Cardiac septum (tissue), 1 donor: ENCODE measurements at regions not wholly inside any gene's neighbourhood (a gene's known extent, or its start where the extent isn't known, plus 50 kb on each side); places are given as distances from the start of the nearest gene placed in this dataset.
"Not testable (repeated sequence)": the region's sequence is repeated elsewhere in the genome, so short reads cannot be mapped to it uniquely, and the experiment has no call there.

Source experiments
- DNase-seq: peaks from one replicate; pipeline ENCODE4 v3.0.0-alpha.2; 2020; ENCODE audit warnings: low spot score
- intact Hi-C: fragments of 100-400 bp; cut with DNase I; formaldehyde crosslinking; loops from one replicate; pipeline ENCODE4 v1.14.0; 2022
- donor health status: DM: no; HTN: no; CAD: no.

- DNase-seq, intact Hi-C loops: not testable (repeated sequence)
These were observed 299.3 kb upstream of the MDFIC2 start for GRCh38 chr3:70611667-70612277.

- no peak for DNase-seq
- intact Hi-C loops = no loop called here
These were observed 296.0 kb upstream of the MDFIC2 start for GRCh38 chr3:70608434-70608833.

GRCh38 chr3:70607469-70607868 is 295.0 kb upstream of the MDFIC2 start:
- DNase-seq = no peak
- intact Hi-C loops = no loop called here

- intact Hi-C loops = no loop called here
- DNase-seq = no peak
These were observed 293.6 kb upstream of the MDFIC2 start for GRCh38 chr3:70606018-70606417.

GRCh38 chr3:70603103-70603502 is 290.7 kb upstream of the MDFIC2 start:
- no peak for DNase-seq
- intact Hi-C loops = no loop called here

- no peak for DNase-seq
- intact Hi-C loops = no loop called here
These were observed 284.9 kb upstream of the MDFIC2 start for GRCh38 chr3:70597312-70597711.

GRCh38 chr3:70583682-70584081 is 271.2 kb upstream of the MDFIC2 start:
- intact Hi-C loops = no loop called here

GRCh38 chr3:70582803-70583202 is 270.4 kb upstream of the MDFIC2 start:
- DNase-seq = no peak
- intact Hi-C loops = no loop called here

More at GRCh38 chr3:70583682-70584081, 271.2 kb upstream of the MDFIC2 start:
- no peak for DNase-seq

GRCh38 chr3:70580021-70580420 is 267.6 kb upstream of the MDFIC2 start:
- intact Hi-C loops = no loop called here
- no peak for DNase-seq

- intact Hi-C loops = no loop called here
- no peak for DNase-seq
These were observed 259.3 kb upstream of the MDFIC2 start for GRCh38 chr3:70571696-70572095.

- DNase-seq = no peak
- intact Hi-C loops = no loop called here
These were observed 258.1 kb upstream of the MDFIC2 start for GRCh38 chr3:70570584-70570983.

GRCh38 chr3:70568626-70569025 is 256.2 kb upstream of the MDFIC2 start:
- intact Hi-C loops = no loop called here

GRCh38 chr3:70565861-70566260 is 253.4 kb upstream of the MDFIC2 start:
- no peak for DNase-seq
- intact Hi-C loops = no loop called here

More at GRCh38 chr3:70568626-70569025, 256.2 kb upstream of the MDFIC2 start:
- no peak for DNase-seq

GRCh38 chr3:70564552-70564951 is 252.1 kb upstream of the MDFIC2 start:
- intact Hi-C loops = no loop called here
- no peak for DNase-seq

- DNase-seq = no peak
- intact Hi-C loops = no loop called here
These were observed 249.4 kb upstream of the MDFIC2 start for GRCh38 chr3:70561796-70562195.

GRCh38 chr3:70558956-70559355 is 246.5 kb upstream of the MDFIC2 start:
- intact Hi-C loops = loop anchor here (10.0 kb wide), 1 partner anchor 506 kb away; no protein-coding TSS in a partner anchor

GRCh38 chr3:70557976-70558375 is 245.5 kb upstream of the MDFIC2 start:
- DNase-seq = no peak
- intact Hi-C loops = loop anchor here (10.0 kb wide), 1 partner anchor 507 kb away; no protein-coding TSS in a partner anchor

More at GRCh38 chr3:70558956-70559355, 246.5 kb upstream of the MDFIC2 start:
- DNase-seq = no peak

GRCh38 chr3:70556056-70556455 is 243.6 kb upstream of the MDFIC2 start:
- intact Hi-C loops = loop anchor here (10.0 kb wide), 1 partner anchor 509 kb away; no protein-coding TSS in a partner anchor
- no peak for DNase-seq

GRCh38 chr3:70554170-70554569 is 241.7 kb upstream of the MDFIC2 start:
- DNase-seq = no peak
- intact Hi-C loops = loop anchor here (5.0 to 10.0 kb wide), 4 partner anchors 511 to 1098 kb away; no protein-coding TSS in a partner anchor

- no peak for DNase-seq
- intact Hi-C loops = loop anchor here (5.0 to 10.0 kb wide), 4 partner anchors 514 to 1101 kb away; no protein-coding TSS in a partner anchor
These were observed 238.4 kb upstream of the MDFIC2 start for GRCh38 chr3:70550723-70551319.

GRCh38 chr3:70546679-70547078 is 234.2 kb upstream of the MDFIC2 start:
- DNase-seq = no peak
- intact Hi-C loops = no loop called here
